Kidney glomerular epithelial cell (primary cell): ENCODE measurements at regions not wholly inside any gene's neighbourhood (a gene's known extent, or its start where the extent isn't known, plus 50 kb on each side); places are given as distances from the start of the nearest gene placed in this dataset.
A peak's percentile ranks its signal among the peaks of the same experiment; 100 is the strongest.
"Not testable (repeated sequence)": the region's sequence is repeated elsewhere in the genome, so short reads cannot be mapped to it uniquely, and the experiment has no call there.

Source experiments
- DNase-seq: peaks from one replicate; lab custom pipeline; 2025; lab: John Stamatoyannopoulos, UW

- no peak for DNase-seq
Observed at GRCh38 chr21:15311510-15311909, 246.7 kb upstream of the NRIP1 start.

GRCh38 chr21:15317034-15317433, 252.2 kb upstream of the NRIP1 start:
- DNase-seq, result not testable (repeated sequence)

- no peak for DNase-seq
Observed at GRCh38 chr21:15319727-15320126, 254.9 kb upstream of the NRIP1 start.

GRCh38 chr21:15324542-15324941, 259.7 kb upstream of the NRIP1 start:
- DNase-seq, result no peak

- no peak for DNase-seq
Observed at GRCh38 chr21:15326032-15326867, 261.4 kb upstream of the NRIP1 start.

- no peak for DNase-seq
Observed at GRCh38 chr21:15327637-15328265, 263.0 kb upstream of the NRIP1 start.

GRCh38 chr21:15329191-15329590, 264.4 kb upstream of the NRIP1 start:
- DNase-seq, result no peak

GRCh38 chr21:15330872-15331271, 266.1 kb upstream of the NRIP1 start:
- no peak for DNase-seq

- no peak for DNase-seq
Observed at GRCh38 chr21:15332572-15332971, 267.8 kb upstream of the NRIP1 start.

GRCh38 chr21:15333136-15333710, 268.4 kb upstream of the NRIP1 start:
- no peak for DNase-seq

- no peak for DNase-seq
Observed at GRCh38 chr21:15333951-15334350, 269.2 kb upstream of the NRIP1 start.

GRCh38 chr21:15343066-15343465, 278.3 kb upstream of the NRIP1 start:
- peak; percentile 12 for DNase-seq

GRCh38 chr21:15352009-15352408, 287.2 kb upstream of the NRIP1 start:
- no peak for DNase-seq

- no peak for DNase-seq
Observed at GRCh38 chr21:15353546-15353945, 288.7 kb upstream of the NRIP1 start.

GRCh38 chr21:15354516-15354915, 289.7 kb upstream of the NRIP1 start:
- DNase-seq, result no peak

- no peak for DNase-seq
Observed at GRCh38 chr21:15355066-15355465, 290.3 kb upstream of the NRIP1 start.

GRCh38 chr21:15359251-15359650, 294.5 kb upstream of the NRIP1 start:
- no peak for DNase-seq

- no peak for DNase-seq
Observed at GRCh38 chr21:15362458-15362857, 297.7 kb upstream of the NRIP1 start.

GRCh38 chr21:15363921-15364320, 299.1 kb upstream of the NRIP1 start:
- DNase-seq, result no peak

GRCh38 chr21:15365751-15366392, 301.1 kb upstream of the NRIP1 start:
- no peak for DNase-seq

GRCh38 chr21:15366555-15366954, 301.8 kb upstream of the NRIP1 start:
- DNase-seq, result no peak

- DNase-seq, result no peak
Observed at GRCh38 chr21:15367061-15367626, 302.3 kb upstream of the NRIP1 start.
